ENCODE measurements at regions not wholly inside any gene's neighbourhood (a gene's known extent, or its start where the extent isn't known, plus 50 kb on each side); places are given as distances from the start of the nearest gene placed in this dataset.

GRCh38 chr4:104128031-104128849 is 366.5 kb downstream of the CXXC4 start:
- H3K27ac ChIP-seq = peak overlapping the region; percentile 28
- H3K9me2 ChIP-seq (replicated peaks; ENCODE audit: insufficient read depth) = no peaks in the 10 kb centered on the region
- H4K20me1 ChIP-seq (ENCODE audit: insufficient read depth, poor library complexity, severe bottlenecking) = no peaks in the 10 kb centered on the region

DNA sequence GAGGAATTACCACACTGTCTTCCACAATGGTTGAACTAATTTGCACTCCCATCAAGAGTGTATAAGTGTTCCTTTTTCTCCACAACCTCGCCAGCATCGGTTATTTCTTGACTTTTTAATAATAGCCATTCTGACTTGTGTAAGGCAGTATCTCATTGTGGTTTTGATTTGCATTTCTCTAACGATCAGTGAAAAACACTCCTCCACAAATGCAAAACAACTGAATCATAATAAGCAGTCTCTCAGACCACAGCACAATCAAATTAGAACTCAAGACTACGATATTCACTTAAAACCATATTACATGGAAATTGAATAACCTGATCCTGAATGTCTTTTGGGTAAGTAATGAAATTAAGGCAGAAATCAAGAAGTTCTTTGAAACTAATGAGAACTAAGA is 371.7 kb downstream of the CXXC4 start:
- DNase-seq (ENCODE audit: low spot score) = no peak
- TF ChIP-seq, protein P1, sequence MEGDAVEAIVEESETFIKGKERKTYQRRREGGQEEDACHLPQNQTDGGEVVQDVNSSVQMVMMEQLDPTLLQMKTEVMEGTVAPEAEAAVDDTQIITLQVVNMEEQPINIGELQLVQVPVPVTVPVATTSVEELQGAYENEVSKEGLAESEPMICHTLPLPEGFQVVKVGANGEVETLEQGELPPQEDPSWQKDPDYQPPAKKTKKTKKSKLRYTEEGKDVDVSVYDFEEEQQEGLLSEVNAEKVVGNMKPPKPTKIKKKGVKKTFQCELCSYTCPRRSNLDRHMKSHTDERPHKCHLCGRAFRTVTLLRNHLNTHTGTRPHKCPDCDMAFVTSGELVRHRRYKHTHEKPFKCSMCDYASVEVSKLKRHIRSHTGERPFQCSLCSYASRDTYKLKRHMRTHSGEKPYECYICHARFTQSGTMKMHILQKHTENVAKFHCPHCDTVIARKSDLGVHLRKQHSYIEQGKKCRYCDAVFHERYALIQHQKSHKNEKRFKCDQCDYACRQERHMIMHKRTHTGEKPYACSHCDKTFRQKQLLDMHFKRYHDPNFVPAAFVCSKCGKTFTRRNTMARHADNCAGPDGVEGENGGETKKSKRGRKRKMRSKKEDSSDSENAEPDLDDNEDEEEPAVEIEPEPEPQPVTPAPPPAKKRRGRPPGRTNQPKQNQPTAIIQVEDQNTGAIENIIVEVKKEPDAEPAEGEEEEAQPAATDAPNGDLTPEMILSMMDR (IDR thresholded peaks at IDR 0.05; ENCODE audit: poor library complexity) = no peak
- no peak for TF ChIP-seq EZH2phosphoT487 (IDR thresholded peaks at IDR 0.05; ENCODE audit: low read depth, severe bottlenecking, unreplicated experiment)
- Histone ChIP-seq H3K9me2 (replicated peaks; ENCODE audit: insufficient read depth) (no peaks in the 10 kb centered on the region), H3K79me2 (no peaks in the 10 kb centered on the region), H3K27ac (no peak overlapping the region), H3K27me3 (no peaks in the 10 kb centered on the region), H3K9me3 (ENCODE audit: low read depth) (no peaks in the 10 kb centered on the region), H2AFZ (no peak overlapping the region), H3K36me3 (replicated peaks; ENCODE audit: insufficient read depth, low read depth) (no peaks in the 10 kb centered on the region), H3K4me2 (no peak overlapping the region), H3K4me3 (no peak overlapping the region), H3K4me1 (ENCODE audit: insufficient read depth) (peaks cover 5% of the 10 kb centered on the region), H4K20me1 (ENCODE audit: insufficient read depth, poor library complexity, severe bottlenecking) (no peaks in the 10 kb centered on the region)
- WGBS (ENCODE audit: low lambda C conversion rate, missing lambda C conversion rate) = 87% methylated on average over 4 of the region's 4 CpGs

More at GRCh38 chr4:104128031-104128849, 366.5 kb downstream of the CXXC4 start:
- Histone ChIP-seq H3K79me2 (no peaks in the 10 kb centered on the region), H3K4me2 (peak overlapping the region; percentile 34), H3K4me3 (no peak overlapping the region), H3K9me3 (ENCODE audit: low read depth) (no peaks in the 10 kb centered on the region), H3K27me3 (no peaks in the 10 kb centered on the region), H3K4me1 (ENCODE audit: insufficient read depth) (peaks cover 11% of the 10 kb centered on the region), H2AFZ (no peak overlapping the region), H3K36me3 (replicated peaks; ENCODE audit: insufficient read depth, low read depth) (no peaks in the 10 kb centered on the region)
- TF ChIP-seq EZH2phosphoT487 (IDR thresholded peaks at IDR 0.05; ENCODE audit: low read depth, severe bottlenecking, unreplicated experiment) (no peak), EZH2 (IDR thresholded peaks at IDR 0.05; ENCODE audit: borderline replicate concordance) (no peak)
- TF ChIP-seq, protein P1 (IDR thresholded peaks at IDR 0.05; ENCODE audit: poor library complexity) = no peak
- WGBS (ENCODE audit: low lambda C conversion rate, missing lambda C conversion rate) = 41% methylated on average over 1 of the region's 1 CpG
- DNase-seq (ENCODE audit: low spot score) = no peak

GRCh38 chr4:104117776-104118175 is 376.9 kb downstream of the CXXC4 start:
- H3K36me3 ChIP-seq (replicated peaks; ENCODE audit: insufficient read depth, low read depth) = no peaks in the 10 kb centered on the region
- no peak overlapping the region for H3K4me3 ChIP-seq
- 92% methylated on average over 1 of the region's 1 CpG for WGBS (ENCODE audit: low lambda C conversion rate, missing lambda C conversion rate)
- H3K27me3 ChIP-seq = no peaks in the 10 kb centered on the region
- H3K4me1 ChIP-seq (ENCODE audit: insufficient read depth) = no peaks in the 10 kb centered on the region
- no peak overlapping the region for H2AFZ ChIP-seq
- no peak for DNase-seq (ENCODE audit: low spot score)
- no peaks in the 10 kb centered on the region for H4K20me1 ChIP-seq (ENCODE audit: insufficient read depth, poor library complexity, severe bottlenecking)
- no peak for TF ChIP-seq EZH2 (IDR thresholded peaks at IDR 0.05; ENCODE audit: borderline replicate concordance)
- H3K4me2 ChIP-seq = no peak overlapping the region
- no peaks in the 10 kb centered on the region for H3K9me2 ChIP-seq (replicated peaks; ENCODE audit: insufficient read depth)
- H3K79me2 ChIP-seq = no peaks in the 10 kb centered on the region
- H3K27ac ChIP-seq = no peak overlapping the region
- H3K9me3 ChIP-seq (ENCODE audit: low read depth) = no peaks in the 10 kb centered on the region

DNA sequence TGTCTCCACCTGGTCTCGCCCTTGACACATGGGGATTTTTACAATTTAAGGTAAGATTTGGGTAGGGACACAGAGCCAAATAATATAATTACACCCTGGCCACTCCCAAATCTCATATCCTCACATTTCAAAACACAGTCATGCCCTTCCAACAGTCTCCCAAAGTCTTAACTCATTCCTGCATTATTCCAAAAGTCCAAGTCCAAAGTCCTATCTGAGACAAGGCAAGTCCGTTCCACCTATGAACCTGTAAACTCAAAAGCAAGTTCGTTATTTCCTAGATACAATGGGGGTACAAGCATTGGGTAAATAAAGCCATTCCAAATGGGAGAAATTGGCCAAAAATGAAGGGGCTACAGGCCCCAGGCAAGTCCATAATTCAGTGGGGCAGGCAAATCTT is 380.8 kb downstream of the CXXC4 start:
- H3K4me2 ChIP-seq = no peak overlapping the region
- H3K79me2 ChIP-seq = no peaks in the 10 kb centered on the region
- TF ChIP-seq, protein P1 (IDR thresholded peaks at IDR 0.05; ENCODE audit: poor library complexity) = no peak
- TF ChIP-seq EZH2phosphoT487 (IDR thresholded peaks at IDR 0.05; ENCODE audit: low read depth, severe bottlenecking, unreplicated experiment) = no peak
- TF ChIP-seq EZH2 (IDR thresholded peaks at IDR 0.05; ENCODE audit: borderline replicate concordance) = no peak
- H3K36me3 ChIP-seq (replicated peaks; ENCODE audit: insufficient read depth, low read depth) = no peaks in the 10 kb centered on the region
- H3K27me3 ChIP-seq = no peaks in the 10 kb centered on the region
- WGBS (ENCODE audit: low lambda C conversion rate, missing lambda C conversion rate) = 75% methylated on average over 3 of the region's 3 CpGs
- DNase-seq (ENCODE audit: low spot score) = no peak
- no peak overlapping the region for H2AFZ ChIP-seq
- no peak overlapping the region for H3K4me3 ChIP-seq
- H3K9me3 ChIP-seq (ENCODE audit: low read depth) = no peaks in the 10 kb centered on the region
- H3K4me1 ChIP-seq (ENCODE audit: insufficient read depth) = no peaks in the 10 kb centered on the region
- no peaks in the 10 kb centered on the region for H4K20me1 ChIP-seq (ENCODE audit: insufficient read depth, poor library complexity, severe bottlenecking)
- H3K9me2 ChIP-seq (replicated peaks; ENCODE audit: insufficient read depth) = no peaks in the 10 kb centered on the region
- H3K27ac ChIP-seq = no peak overlapping the region
